Liver (tissue), 8 donors: ENCODE measurements at regions not wholly inside any gene's neighbourhood (a gene's known extent, or its start where the extent isn't known, plus 50 kb on each side); places are given as distances from the start of the nearest gene placed in this dataset.

Experiments used
- DNase-seq: peaks from one replicate; pipeline ENCODE4 v3.0.0-alpha.2; 2017; ENCODE audit warnings: low spot score
- H3K27ac ChIP-seq, 2 donors: one replicate each; pipeline ENCODE4 v1.7.0; 2013; ENCODE audit warnings: inconsistent platforms in 2 of 2, low read length in 2 of 2, control low read depth in 1 of 2, low read depth in 1 of 2, mild to moderate bottlenecking in 1 of 2
- H3K27me3 ChIP-seq, 4 donors: one replicate each; pipeline versions ENCODE4 v1.6.1 to v1.7.0; 2013; ENCODE audit warnings: low read length in 3 of 4, inconsistent platforms in 1 of 4, mild to moderate bottlenecking in 1 of 4, moderate library complexity in 1 of 4; ENCODE audit not compliant: control insufficient read depth in 4 of 4, insufficient read depth in 4 of 4
- H3K36me3 ChIP-seq, 4 donors: one replicate each; pipeline versions ENCODE4 v1.6.1 to v1.7.0; 2013; ENCODE audit warnings: low read length in 3 of 4, mild to moderate bottlenecking in 3 of 4, low read depth in 1 of 4, moderate library complexity in 1 of 4; ENCODE audit not compliant: control insufficient read depth in 4 of 4, insufficient read depth in 3 of 4
- H3K4me1 ChIP-seq, 4 donors: one replicate each; pipeline versions ENCODE4 v1.6.1 to v1.7.0; 2013; ENCODE audit warnings: low read length in 3 of 4, mild to moderate bottlenecking in 3 of 4, moderate library complexity in 1 of 4; ENCODE audit not compliant: control insufficient read depth in 4 of 4, insufficient read depth in 4 of 4
- H3K4me3 ChIP-seq, 3 donors: one replicate each; pipeline versions ENCODE4 v1.6.1 to v1.7.0; 2013; ENCODE audit warnings: low read length in 3 of 3, control low read depth in 1 of 3, low read depth in 1 of 3, mild to moderate bottlenecking in 1 of 3
- H3K9ac ChIP-seq, 2 donors: one replicate each; pipeline ENCODE4 v1.7.0; 2013; ENCODE audit warnings: low read length in 2 of 2, mild to moderate bottlenecking in 2 of 2, moderate library complexity in 2 of 2, control low read depth in 1 of 2, low read depth in 1 of 2
- H3K9me3 ChIP-seq, 4 donors: one replicate each; pipeline versions ENCODE4 v1.6.1 to v1.7.0; 2013; ENCODE audit warnings: low read length in 3 of 4; ENCODE audit not compliant: control insufficient read depth in 4 of 4
- EGR1 ChIP-seq, 2 donors: IDR thresholded peaks; 2 replicates each; pipeline ENCODE4 v1.6.1; 2016 to 2018; ENCODE audit warnings: antibody characterized with exemption in 2 of 2, low read depth in 2 of 2
- FOXA1 ChIP-seq: IDR thresholded peaks from 2 replicates; pipeline ENCODE4 v1.6.1; 2016; ENCODE audit warnings: antibody characterized with exemption
- FOXA2 ChIP-seq: IDR thresholded peaks from 2 replicates; pipeline ENCODE4 v1.6.1; 2016; ENCODE audit warnings: antibody characterized with exemption
- GABPA ChIP-seq, 2 donors: IDR thresholded peaks in 1 of 2; conservative IDR thresholded peaks in 1 of 2; 2 replicates each; pipeline ENCODE4 v1.6.1; 2016; ENCODE audit warnings: antibody characterized with exemption in 2 of 2, mild to moderate bottlenecking in 1 of 2, moderate library complexity in 1 of 2
- HNF4A ChIP-seq, 2 donors: conservative IDR thresholded peaks; 2 replicates each; pipeline ENCODE4 v1.6.1; 2016; ENCODE audit warnings: antibody characterized with exemption in 2 of 2, mild to moderate bottlenecking in 2 of 2
- HNF4G ChIP-seq: IDR thresholded peaks from 2 replicates; pipeline ENCODE4 v1.6.1; 2016; ENCODE audit warnings: antibody characterized with exemption
- JUND ChIP-seq, 2 donors: IDR thresholded peaks; 2 replicates each; pipeline ENCODE4 v1.6.1; 2016; ENCODE audit warnings: antibody characterized with exemption in 2 of 2
- NR2F2 ChIP-seq: IDR thresholded peaks from 2 replicates; pipeline ENCODE4 v1.6.1; 2016; ENCODE audit warnings: antibody characterized with exemption
- RAD21 ChIP-seq, 2 donors: IDR thresholded peaks; 2 replicates each; pipeline ENCODE4 v1.6.1; 2016; ENCODE audit warnings: antibody characterized with exemption in 2 of 2, mild to moderate bottlenecking in 2 of 2
- RXRA ChIP-seq, 2 donors: IDR thresholded peaks; 2 replicates each; pipeline ENCODE4 v1.6.1; 2017 to 2018; ENCODE audit warnings: antibody characterized with exemption in 2 of 2, mild to moderate bottlenecking in 1 of 2
- SP1 ChIP-seq: IDR thresholded peaks from 2 replicates; pipeline ENCODE4 v1.6.1; 2018; ENCODE audit warnings: antibody characterized with exemption, mild to moderate bottlenecking
- TAF1 ChIP-seq: conservative IDR thresholded peaks from 2 replicates; pipeline ENCODE4 v1.6.1; 2016; ENCODE audit warnings: antibody characterized with exemption, mild to moderate bottlenecking
- YY1 ChIP-seq: IDR thresholded peaks from 2 replicates; pipeline ENCODE4 v1.6.1; 2016; ENCODE audit warnings: antibody characterized with exemption, mild to moderate bottlenecking
- WGBS: extraction: QIAGEN DNeasy Blood & Tissue Kit; methylation state at CpG from one replicate; pipeline ENCODE4 v1.1.7; 2013; 5-methylcytosine and 5-hydroxymethylcytosine counted together
- TF ChIP-seq, protein P1 (sequence below): IDR thresholded peaks from 2 replicates; pipeline ENCODE4 v1.6.1; 2016; ENCODE audit warnings: antibody characterized with exemption, mild to moderate bottlenecking
- TF ChIP-seq, protein P2 (sequence below): IDR thresholded peaks from 2 replicates; pipeline ENCODE4 v1.6.1; 2016; ENCODE audit warnings: antibody characterized with exemption
- TF ChIP-seq, protein P3 (sequence below): fragments of 150-350 bp; IDR thresholded peaks from 2 replicates; pipeline ENCODE4 v1.5.1; 2017; ENCODE audit warnings: improper control_type of control experiment, low read depth, low read length; ENCODE audit not compliant: missing input control
- TF ChIP-seq, protein P4 (sequence below): IDR thresholded peaks from 2 replicates; pipeline ENCODE4 v1.6.1; 2016; ENCODE audit warnings: antibody characterized with exemption
- TF ChIP-seq, protein P5 (sequence below): IDR thresholded peaks from 2 replicates; pipeline ENCODE4 v1.6.1; 2016; ENCODE audit warnings: antibody characterized with exemption
- donor health status: healthy.
- donor health status: healthy.
- donor health status: healthy.
- donor health status: healthy.
- donor health status: healthy.

DNA sequence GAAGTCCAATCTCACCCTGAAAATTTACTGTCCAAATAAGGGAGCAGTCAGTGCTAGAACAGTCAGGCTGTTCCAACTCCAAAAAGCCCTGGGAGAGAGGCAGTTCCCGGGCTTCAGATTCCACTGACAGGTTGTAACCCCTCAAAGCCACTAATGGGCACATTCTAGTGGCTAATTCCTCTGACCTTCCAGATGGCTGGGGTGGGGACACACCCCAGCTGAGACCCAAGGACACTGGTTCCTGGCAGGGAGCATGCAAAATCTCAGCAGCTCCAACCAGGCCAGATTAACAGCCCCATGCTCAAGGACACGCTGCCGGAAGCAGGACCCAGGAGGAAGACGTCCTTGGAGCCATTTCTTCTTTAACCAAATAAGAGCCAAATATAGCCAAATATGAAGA, 92.7 kb downstream of the RPL27A start:
- Histone ChIP-seq H3K27me3 (no peaks in the 10 kb centered on the region), H3K4me3 (no peak overlapping the region), H3K27ac (no peak overlapping the region), H3K4me1 (no peaks in the 10 kb centered on the region), H3K36me3 (peaks cover 1 to 24% (median 5%) of the 10 kb centered on the region in 4 donors), H3K9me3 (no peaks in the 10 kb centered on the region), H3K9ac (no peak overlapping the region)
- TF ChIP-seq, protein P1, sequence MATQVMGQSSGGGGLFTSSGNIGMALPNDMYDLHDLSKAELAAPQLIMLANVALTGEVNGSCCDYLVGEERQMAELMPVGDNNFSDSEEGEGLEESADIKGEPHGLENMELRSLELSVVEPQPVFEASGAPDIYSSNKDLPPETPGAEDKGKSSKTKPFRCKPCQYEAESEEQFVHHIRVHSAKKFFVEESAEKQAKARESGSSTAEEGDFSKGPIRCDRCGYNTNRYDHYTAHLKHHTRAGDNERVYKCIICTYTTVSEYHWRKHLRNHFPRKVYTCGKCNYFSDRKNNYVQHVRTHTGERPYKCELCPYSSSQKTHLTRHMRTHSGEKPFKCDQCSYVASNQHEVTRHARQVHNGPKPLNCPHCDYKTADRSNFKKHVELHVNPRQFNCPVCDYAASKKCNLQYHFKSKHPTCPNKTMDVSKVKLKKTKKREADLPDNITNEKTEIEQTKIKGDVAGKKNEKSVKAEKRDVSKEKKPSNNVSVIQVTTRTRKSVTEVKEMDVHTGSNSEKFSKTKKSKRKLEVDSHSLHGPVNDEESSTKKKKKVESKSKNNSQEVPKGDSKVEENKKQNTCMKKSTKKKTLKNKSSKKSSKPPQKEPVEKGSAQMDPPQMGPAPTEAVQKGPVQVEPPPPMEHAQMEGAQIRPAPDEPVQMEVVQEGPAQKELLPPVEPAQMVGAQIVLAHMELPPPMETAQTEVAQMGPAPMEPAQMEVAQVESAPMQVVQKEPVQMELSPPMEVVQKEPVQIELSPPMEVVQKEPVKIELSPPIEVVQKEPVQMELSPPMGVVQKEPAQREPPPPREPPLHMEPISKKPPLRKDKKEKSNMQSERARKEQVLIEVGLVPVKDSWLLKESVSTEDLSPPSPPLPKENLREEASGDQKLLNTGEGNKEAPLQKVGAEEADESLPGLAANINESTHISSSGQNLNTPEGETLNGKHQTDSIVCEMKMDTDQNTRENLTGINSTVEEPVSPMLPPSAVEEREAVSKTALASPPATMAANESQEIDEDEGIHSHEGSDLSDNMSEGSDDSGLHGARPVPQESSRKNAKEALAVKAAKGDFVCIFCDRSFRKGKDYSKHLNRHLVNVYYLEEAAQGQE = no peak
- TF ChIP-seq FOXA1 (no peak), HNF4A (conservative IDR thresholded peaks at IDR 0.05) (no peak), RXRA (IDR thresholded peaks at IDR 0.05) (peak; percentile 39 to 53), TAF1 (no peak), RAD21 (IDR thresholded peaks at IDR 0.05) (no peak), HNF4G (no peak), EGR1 (IDR thresholded peaks at IDR 0.05; ENCODE audit: low read depth in 2 of 2) (no peak), FOXA2 (no peak), NR2F2 (peak; percentile 93), GABPA (IDR thresholded peaks at IDR 0.05 in 1 of 2, conservative IDR thresholded peaks at IDR 0.05 in 1 of 2) (no peak), YY1 (no peak), JUND (IDR thresholded peaks at IDR 0.05) (no peak), SP1 (peak; percentile 25)
- TF ChIP-seq, protein P2, sequence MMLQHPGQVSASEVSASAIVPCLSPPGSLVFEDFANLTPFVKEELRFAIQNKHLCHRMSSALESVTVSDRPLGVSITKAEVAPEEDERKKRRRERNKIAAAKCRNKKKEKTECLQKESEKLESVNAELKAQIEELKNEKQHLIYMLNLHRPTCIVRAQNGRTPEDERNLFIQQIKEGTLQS = no peak
- TF ChIP-seq, protein P3, sequence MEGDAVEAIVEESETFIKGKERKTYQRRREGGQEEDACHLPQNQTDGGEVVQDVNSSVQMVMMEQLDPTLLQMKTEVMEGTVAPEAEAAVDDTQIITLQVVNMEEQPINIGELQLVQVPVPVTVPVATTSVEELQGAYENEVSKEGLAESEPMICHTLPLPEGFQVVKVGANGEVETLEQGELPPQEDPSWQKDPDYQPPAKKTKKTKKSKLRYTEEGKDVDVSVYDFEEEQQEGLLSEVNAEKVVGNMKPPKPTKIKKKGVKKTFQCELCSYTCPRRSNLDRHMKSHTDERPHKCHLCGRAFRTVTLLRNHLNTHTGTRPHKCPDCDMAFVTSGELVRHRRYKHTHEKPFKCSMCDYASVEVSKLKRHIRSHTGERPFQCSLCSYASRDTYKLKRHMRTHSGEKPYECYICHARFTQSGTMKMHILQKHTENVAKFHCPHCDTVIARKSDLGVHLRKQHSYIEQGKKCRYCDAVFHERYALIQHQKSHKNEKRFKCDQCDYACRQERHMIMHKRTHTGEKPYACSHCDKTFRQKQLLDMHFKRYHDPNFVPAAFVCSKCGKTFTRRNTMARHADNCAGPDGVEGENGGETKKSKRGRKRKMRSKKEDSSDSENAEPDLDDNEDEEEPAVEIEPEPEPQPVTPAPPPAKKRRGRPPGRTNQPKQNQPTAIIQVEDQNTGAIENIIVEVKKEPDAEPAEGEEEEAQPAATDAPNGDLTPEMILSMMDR = no peak
- TF ChIP-seq, protein P4, sequence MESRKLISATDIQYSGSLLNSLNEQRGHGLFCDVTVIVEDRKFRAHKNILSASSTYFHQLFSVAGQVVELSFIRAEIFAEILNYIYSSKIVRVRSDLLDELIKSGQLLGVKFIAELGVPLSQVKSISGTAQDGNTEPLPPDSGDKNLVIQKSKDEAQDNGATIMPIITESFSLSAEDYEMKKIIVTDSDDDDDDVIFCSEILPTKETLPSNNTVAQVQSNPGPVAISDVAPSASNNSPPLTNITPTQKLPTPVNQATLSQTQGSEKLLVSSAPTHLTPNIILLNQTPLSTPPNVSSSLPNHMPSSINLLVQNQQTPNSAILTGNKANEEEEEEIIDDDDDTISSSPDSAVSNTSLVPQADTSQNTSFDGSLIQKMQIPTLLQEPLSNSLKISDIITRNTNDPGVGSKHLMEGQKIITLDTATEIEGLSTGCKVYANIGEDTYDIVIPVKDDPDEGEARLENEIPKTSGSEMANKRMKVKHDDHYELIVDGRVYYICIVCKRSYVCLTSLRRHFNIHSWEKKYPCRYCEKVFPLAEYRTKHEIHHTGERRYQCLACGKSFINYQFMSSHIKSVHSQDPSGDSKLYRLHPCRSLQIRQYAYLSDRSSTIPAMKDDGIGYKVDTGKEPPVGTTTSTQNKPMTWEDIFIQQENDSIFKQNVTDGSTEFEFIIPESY = no peak
- TF ChIP-seq, protein P5, sequence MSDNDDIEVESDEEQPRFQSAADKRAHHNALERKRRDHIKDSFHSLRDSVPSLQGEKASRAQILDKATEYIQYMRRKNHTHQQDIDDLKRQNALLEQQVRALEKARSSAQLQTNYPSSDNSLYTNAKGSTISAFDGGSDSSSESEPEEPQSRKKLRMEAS = no peak
- DNase-seq = no peak
- 83% methylated on average over 4 of the region's 4 CpGs for WGBS

DNA sequence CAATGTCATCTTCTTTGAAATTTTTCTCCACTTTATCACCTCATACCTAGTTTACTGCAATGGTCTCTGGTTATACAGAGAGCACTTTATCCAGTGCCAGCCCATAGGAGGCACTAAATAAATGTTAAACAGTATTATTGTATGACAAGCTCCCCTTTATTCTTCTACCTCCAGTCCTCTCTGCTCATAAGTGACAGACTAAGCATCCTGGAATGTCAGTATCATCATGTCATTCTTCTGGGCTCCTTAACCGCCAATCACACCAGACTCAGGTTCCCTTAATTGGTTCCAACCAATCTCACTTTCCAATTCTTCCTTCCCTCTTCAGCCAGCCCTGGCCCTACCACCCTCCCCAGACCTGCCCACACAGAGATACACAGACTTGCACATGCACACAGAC, 93.1 kb downstream of the RPL27A start:
- H3K4me3 ChIP-seq = no peak overlapping the region
- TF ChIP-seq JUND (IDR thresholded peaks at IDR 0.05) (no peak), TAF1 (no peak), NR2F2 (no peak), SP1 (no peak)
- H3K27ac ChIP-seq = no peak overlapping the region
- H3K9ac ChIP-seq = no peak overlapping the region
- no peak for DNase-seq
- 96% methylated on average over 1 of the region's 1 CpG for WGBS
- no peaks in the 10 kb centered on the region for H3K9me3 ChIP-seq
- H3K36me3 ChIP-seq = peaks cover under 1 to 23% (median 5%) of the 10 kb centered on the region in 4 donors
- no peaks in the 10 kb centered on the region for H3K4me1 ChIP-seq
- no peaks in the 10 kb centered on the region for H3K27me3 ChIP-seq
